GM19455 (cell line): ENCODE measurements at regions not wholly inside any gene's neighbourhood (a gene's known extent, or its start where the extent isn't known, plus 50 kb on each side); places are given as distances from the start of the nearest gene placed in this dataset.

Source experiments
- ATAC-seq: cut with Tn5 transposase; IDR thresholded peaks from one replicate; pipeline ENCODE4 v1.9.1; 2021; ENCODE audit not compliant: unreplicated experiment

DNA sequence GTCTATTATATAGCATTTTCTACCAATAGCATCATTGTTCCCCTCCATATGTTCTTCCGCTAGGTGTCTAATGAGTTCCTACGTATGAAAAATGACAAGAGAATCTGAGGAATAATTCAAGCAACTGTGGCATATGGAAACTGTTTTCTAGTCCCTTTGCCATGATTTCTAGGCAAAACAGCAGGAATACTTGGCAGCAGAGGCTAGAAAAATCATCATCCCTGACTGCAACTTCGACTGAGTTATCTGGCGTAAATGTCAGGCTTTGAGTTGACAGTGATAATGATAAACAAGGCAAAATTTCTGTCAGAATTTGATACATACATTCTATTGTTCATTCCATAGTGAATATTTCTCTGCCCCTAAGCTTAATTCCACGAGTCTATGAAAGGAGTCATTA, 572.8 kb upstream of the USP15 start:
- ATAC-seq: no peak

GRCh38 chr12:61694214-61694613, 566.0 kb upstream of the USP15 start:
- ATAC-seq: no peak

DNA sequence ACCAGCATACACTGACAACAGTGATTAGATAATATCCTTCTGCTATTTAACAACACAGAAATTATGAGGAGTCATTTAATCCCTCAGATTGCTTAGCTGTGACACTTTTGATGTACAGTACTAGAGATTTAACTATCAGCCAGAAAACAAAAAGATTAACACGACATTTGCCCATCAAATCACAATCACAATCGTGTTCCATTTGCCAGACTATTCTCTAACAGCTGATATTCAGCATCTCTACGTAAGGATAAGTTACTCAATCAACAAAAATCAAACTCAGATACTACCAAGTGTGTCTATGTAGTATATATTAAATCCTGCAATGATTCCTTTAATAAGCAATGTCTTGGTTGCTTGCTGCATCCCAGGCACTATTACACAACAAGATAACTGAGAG, 558.7 kb upstream of the USP15 start:
- ATAC-seq: no peak

GRCh38 chr12:61706783-61707182, 553.4 kb upstream of the USP15 start:
- no peak for ATAC-seq

DNA sequence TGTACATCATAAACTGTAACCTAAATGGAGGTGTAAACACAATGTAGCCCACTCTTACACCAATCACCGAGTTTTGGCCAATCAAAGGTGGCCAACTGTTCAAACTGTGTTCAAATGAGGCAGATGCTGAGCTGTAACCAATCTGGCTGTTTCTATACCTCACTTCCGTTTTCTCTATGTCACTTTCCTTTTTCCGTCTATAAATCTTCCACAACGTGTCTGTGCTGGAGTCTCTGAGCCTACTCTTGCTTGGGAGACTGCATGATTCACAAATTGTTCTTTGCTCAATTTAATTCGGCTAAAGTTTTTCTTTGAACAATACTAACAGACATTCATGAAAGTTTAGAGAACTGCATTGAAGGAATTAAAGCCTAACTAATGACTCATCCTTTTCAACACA, 547.1 kb upstream of the USP15 start:
- ATAC-seq: no peak

DNA sequence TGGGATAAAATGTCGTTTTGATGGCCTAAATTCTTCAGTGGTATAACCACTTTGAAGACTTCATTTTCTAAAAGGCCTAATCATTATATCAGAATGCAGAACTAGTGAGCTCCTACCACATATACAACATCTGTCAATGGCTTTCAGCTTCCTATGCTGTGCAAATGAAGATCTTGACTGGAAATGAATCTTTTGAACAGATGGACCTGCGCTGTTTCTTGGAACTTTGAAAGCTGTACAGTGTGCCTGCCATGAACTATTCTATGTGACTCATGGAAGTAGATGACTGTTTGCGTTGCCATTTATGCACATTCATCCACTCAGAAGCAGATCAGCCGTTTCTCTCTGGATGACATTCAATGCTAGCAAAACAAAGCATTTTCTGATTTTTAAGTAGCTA, 542.2 kb upstream of the USP15 start:
- no peak for ATAC-seq

GRCh38 chr12:61739925-61740324, 520.3 kb upstream of the USP15 start:
- no peak for ATAC-seq

DNA sequence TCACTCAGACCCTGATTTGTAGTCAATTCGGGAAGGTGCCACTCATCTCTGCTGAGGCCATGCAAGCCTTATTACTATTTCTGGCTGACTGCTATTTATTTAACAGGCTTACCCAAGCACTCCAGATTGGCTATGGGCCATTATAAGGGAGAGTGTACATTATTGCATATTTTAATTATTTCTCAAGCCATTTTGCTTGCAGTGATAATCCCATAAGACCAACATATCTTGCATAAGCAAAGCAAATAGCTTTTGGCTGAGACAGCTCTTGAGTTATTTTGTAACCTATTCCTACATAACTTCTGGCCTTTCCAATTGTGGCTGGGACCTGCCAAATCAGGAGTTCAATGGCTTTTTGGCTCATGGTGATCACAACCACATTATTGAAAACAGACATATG, 509.6 kb upstream of the USP15 start:
- no peak for ATAC-seq

DNA sequence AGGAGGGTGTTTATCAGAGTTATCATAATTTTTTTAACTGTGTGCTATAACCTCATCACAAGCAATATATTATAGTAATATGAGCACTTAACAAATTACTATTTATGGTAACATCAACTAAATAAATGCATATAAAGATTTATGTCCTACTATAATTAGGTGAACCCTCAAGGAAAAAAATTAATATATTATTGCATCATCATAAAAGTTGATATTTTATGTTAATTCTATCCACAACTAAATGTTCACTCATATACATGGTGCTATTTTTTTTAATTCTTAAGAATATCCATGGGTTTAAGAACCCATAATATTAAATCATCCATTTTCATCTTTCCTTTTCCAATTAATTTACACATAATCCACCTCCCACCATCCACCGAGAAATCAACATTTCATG, 506.0 kb upstream of the USP15 start:
- no peak for ATAC-seq

GRCh38 chr12:61757831-61758505, 502.2 kb upstream of the USP15 start:
- no peak for ATAC-seq

- ATAC-seq: no peak
Measured at GRCh38 chr12:61758661-61759060, 501.5 kb upstream of the USP15 start.

DNA sequence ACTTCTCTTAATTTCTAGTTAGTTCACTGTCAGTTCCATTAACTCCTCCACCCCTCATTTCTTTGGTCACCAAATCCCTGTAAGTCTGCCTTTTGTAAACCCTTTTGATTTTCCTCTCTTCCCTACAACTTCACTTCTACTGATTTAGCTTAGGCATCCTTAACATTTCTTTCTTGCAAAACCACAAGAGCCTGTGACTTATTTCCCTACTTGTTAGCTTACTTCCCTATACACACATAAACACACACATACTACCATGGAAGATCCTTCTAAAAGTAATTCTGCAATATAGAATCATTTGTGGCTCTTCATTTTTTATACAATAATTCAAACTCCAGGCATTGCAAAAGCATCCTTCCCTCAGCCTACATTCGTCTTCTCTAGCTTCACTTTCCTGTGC, 494.3 kb upstream of the USP15 start:
- ATAC-seq: no peak

GRCh38 chr12:61780435-61780834, 479.8 kb upstream of the USP15 start:
- no peak for ATAC-seq

DNA sequence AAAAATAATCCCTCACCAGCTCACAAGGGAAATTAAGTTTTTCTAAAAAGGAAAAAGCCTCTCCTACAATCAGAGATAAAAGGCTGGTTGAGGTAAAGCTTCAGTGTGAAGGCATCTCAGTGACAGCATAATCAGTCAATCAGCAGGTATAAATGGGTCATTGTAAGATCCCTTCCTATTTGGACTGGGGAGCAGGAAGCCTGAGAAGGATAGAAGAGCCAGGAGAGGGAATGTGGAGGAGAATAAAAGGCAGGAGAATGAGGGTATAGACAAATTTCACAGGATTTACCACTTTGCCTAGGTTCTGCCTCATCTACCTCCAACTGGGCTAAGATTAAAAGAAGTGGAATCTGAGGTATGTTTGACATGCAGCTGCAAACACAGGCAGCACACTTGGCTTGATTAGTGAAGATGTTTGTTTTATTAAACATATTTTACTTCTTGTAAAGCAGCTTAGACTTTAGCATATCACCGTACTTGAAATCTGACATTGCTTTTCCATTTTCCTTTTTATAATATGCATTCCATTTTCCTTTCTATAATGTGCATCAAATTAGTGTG, 479.1 kb upstream of the USP15 start:
- no peak for ATAC-seq

DNA sequence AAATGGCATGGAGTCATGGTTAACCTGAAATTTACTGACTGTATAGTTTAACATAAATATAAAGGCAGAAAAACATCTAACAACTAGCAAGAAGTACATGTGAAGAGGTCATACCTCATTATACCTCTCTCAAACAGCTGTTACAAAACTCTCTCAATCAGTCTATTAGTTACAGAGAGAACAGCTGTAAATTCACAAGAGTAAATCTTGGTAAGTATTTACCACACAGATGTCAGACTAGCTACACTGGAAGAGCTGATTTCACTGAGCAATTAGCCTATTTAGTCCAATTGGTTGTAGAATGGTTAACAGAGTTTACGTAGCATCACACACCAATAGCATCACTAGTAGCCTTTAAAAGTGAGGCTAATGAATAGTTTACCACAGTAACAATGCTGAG, 463.4 kb upstream of the USP15 start:
- no peak for ATAC-seq

GRCh38 chr12:61797266-61797665, 462.9 kb upstream of the USP15 start:
- ATAC-seq: no peak

DNA sequence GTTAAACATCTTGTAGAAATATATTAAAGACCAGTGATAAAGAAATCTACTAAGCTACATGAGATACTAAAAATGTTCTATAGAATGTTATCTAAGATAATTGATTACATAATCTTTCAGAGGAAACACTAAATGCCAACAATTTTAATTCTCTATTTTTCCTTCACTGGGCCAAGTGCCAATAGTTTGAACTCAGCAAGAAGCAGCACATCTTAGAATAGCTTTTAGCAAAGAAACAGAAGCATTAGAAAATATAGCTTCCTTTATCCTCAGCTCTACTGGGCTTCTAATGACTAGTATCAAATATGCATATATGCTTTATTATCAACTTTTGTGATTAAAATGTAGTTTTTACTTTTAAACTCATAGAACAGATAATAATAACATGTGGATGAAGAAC, 461.4 kb upstream of the USP15 start:
- ATAC-seq: no peak

GRCh38 chr12:61804301-61804700, 455.9 kb upstream of the USP15 start:
- ATAC-seq: no peak

GRCh38 chr12:61808856-61809255, 451.3 kb upstream of the USP15 start:
- ATAC-seq: no peak

DNA sequence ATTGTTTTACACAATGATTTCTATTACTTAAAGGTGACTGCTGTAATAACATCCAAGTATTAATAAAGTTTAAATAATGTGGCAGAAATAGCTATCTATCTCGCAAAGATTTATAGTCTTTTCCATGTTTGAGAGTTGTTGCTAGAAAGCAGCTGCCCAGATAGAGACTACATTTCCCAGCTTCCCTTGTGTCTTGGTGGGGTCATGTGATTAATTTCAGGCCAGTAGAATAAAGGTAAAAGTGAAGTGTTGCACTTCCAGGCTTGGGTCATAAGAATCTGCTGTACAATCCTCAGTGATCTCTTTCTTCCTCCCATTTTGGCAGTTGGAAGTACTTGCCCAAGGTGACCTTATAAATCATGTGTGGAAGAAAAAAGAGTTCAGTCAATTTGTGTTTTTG, 449.7 kb upstream of the USP15 start:
- ATAC-seq: no peak

- ATAC-seq: no peak
Measured at GRCh38 chr12:61821381-61821780, 438.8 kb upstream of the USP15 start.

DNA sequence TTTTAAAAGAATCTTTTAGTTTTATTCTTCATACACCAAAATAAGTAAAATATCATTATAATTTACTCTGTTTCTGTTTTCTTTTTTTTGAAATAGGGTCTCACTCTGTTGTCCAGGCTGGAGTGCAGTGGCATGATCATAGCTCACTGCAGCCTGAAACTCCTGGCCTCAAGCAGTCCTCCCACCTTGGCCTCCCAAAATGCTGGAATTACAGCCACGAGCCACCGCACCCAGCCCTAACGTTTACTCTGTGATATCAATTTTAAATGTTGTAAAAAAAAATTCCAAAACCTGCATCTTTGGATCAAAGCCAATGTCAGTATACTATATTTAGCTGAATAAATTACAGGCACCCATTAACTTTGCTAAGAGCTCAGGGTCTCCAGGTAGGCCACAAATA, 437.1 kb upstream of the USP15 start:
- no peak for ATAC-seq

GRCh38 chr12:61846765-61847164, 413.4 kb upstream of the USP15 start:
- ATAC-seq: no peak
